ENCODE measurements at regions not wholly inside any gene's neighbourhood (a gene's known extent, or its start where the extent isn't known, plus 50 kb on each side); places are given as distances from the start of the nearest gene placed in this dataset.

DNA sequence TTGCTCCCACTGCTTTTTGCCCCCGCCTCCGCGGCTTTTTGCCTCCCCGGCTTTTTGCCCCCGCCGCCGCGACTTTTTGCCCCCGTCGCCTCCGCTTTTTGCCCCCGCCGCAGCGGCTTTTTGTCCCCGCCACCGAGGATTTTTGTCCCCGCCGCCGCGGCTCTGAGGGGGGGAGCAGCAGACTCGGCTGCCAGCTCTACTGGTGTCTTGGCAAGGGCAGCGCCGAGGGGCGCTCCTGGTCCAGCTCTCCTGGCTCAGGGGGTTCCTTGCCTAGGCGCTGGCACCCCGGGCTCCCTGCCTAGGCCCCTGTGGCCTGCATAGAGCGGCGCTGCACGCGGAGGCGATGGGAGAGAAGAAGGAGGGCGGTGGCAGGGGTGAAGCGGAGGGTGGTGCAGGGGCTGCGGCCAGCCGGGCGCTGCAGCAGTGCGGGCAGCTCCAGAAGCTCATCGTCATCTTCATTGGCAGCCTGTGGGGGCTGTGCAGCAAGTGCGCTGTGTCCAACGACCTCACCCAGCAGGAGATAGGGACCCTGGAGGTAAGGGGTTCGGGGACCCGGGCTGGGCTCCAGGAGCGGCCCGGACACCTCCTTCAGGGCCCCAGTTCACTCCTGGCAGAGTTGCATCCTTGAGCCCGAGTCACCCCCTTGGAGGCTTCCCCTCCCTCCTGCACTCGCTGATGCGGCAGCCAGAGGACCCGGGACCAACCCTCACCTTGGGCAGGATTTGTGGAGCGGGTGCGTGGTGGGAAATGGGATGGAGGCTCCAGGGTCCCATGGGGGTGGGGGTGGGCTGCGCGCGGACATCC, 642.4 kb downstream of the GOLGA6L6 start:
- TF ChIP-seq, protein P1, sequence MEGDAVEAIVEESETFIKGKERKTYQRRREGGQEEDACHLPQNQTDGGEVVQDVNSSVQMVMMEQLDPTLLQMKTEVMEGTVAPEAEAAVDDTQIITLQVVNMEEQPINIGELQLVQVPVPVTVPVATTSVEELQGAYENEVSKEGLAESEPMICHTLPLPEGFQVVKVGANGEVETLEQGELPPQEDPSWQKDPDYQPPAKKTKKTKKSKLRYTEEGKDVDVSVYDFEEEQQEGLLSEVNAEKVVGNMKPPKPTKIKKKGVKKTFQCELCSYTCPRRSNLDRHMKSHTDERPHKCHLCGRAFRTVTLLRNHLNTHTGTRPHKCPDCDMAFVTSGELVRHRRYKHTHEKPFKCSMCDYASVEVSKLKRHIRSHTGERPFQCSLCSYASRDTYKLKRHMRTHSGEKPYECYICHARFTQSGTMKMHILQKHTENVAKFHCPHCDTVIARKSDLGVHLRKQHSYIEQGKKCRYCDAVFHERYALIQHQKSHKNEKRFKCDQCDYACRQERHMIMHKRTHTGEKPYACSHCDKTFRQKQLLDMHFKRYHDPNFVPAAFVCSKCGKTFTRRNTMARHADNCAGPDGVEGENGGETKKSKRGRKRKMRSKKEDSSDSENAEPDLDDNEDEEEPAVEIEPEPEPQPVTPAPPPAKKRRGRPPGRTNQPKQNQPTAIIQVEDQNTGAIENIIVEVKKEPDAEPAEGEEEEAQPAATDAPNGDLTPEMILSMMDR (IDR thresholded peaks at IDR 0.05), result no peak
- TF ChIP-seq ZFX (IDR thresholded peaks at IDR 0.05; ENCODE audit: borderline replicate concordance), result no peak

All from 22Rv1 (cell line).